PC-3 (cell line): ENCODE measurements at regions not wholly inside any gene's neighbourhood (a gene's known extent, or its start where the extent isn't known, plus 50 kb on each side); places are given as distances from the start of the nearest gene placed in this dataset.
A peak's percentile ranks its signal among the peaks of the same experiment; 100 is the strongest.

ENCODE experiments used
- ATAC-seq: fragments of 200-7000 bp; cut with Tn5 transposase; 2 replicates; pipeline ENCODE4 v1.9.1; 2020; ENCODE audit warnings: mild to moderate bottlenecking, moderate library complexity
- BruUV-seq: library from RNA; stranded (reverse); fragments of 400-500 nt; replicated peaks from 2 replicates; lab custom pipeline; 2021; lab: Mats Ljungman, UMichigan
- CTCF ChIA-PET: fragments of 300-600 bp; sonication (Branson Sonifier 250); formaldehyde crosslinking; loops from one replicate; lab custom pipeline; 2022; ENCODE audit warnings: antibody characterized with exemption; lab: Charles Lee
- POLR2A ChIA-PET: fragments of 300-600 bp; sonication (Branson Sonifier 250); formaldehyde crosslinking; loops from one replicate; lab custom pipeline; 2022; ENCODE audit warnings: antibody characterized with exemption; ENCODE audit not compliant: unreplicated experiment; lab: Charles Lee
- DNase-seq: peaks from one replicate; pipeline ENCODE4 v3.0.0-alpha.2; 2015
- H2AFZ ChIP-seq: fragments of 300-600 bp; sonication (generic); 2 replicates; pipeline ENCODE4 v1.6.0; 2016; ENCODE audit warnings: antibody characterized with exemption, low read length
- H3F3A ChIP-seq: fragments of 300-600 bp; sonication (generic); one replicate; pipeline ENCODE4 v1.6.0; 2017; ENCODE audit warnings: antibody characterized with exemption, low read length, control low read depth, mild to moderate bottlenecking; ENCODE audit not compliant: unreplicated experiment
- H3K27ac ChIP-seq: fragments of 300-600 bp; sonication (generic); 2 replicates; pipeline ENCODE4 v1.5.1; 2016; ENCODE audit warnings: mild to moderate bottlenecking, low read length
- H3K27me3 ChIP-seq: fragments of 300-600 bp; sonication (generic); 2 replicates; pipeline ENCODE4 v1.6.1; 2016; ENCODE audit warnings: low read length, mixed read lengths
- H3K36me3 ChIP-seq: fragments of 300-600 bp; sonication (generic); 2 replicates; pipeline ENCODE4 v1.6.1; 2016; ENCODE audit warnings: low read depth, mixed run types, low read length, mixed read lengths
- H3K4me1 ChIP-seq: fragments of 300-600 bp; sonication (generic); 2 replicates; pipeline ENCODE4 v1.5.1; 2016; ENCODE audit warnings: low read length; ENCODE audit not compliant: insufficient read depth
- H3K4me2 ChIP-seq: fragments of 300-600 bp; sonication (generic); 2 replicates; pipeline ENCODE4 v1.6.0; 2016; ENCODE audit warnings: low read length
- H3K4me3 ChIP-seq: fragments of 300-600 bp; sonication (generic); 2 replicates; pipeline ENCODE4 v1.5.1; 2016; ENCODE audit warnings: mild to moderate bottlenecking, low read length, mixed read lengths
- H3K79me2 ChIP-seq: fragments of 300-600 bp; sonication (generic); 2 replicates; pipeline ENCODE4 v1.6.1; 2017; ENCODE audit warnings: low read length, mixed read lengths
- H3K9ac ChIP-seq: fragments of 300-600 bp; sonication (generic); 2 replicates; pipeline ENCODE4 v1.6.0; 2016; ENCODE audit warnings: mild to moderate bottlenecking, low read length
- H3K9me2 ChIP-seq: fragments of 300-600 bp; sonication (generic); replicated peaks from 2 replicates; pipeline ENCODE4 v1.6.1; 2016; ENCODE audit warnings: mixed run types, low read length, mixed read lengths
- H3K9me3 ChIP-seq: fragments of 300-600 bp; sonication (generic); 2 replicates; pipeline ENCODE4 v1.6.1; 2016; ENCODE audit warnings: low read length, mixed read lengths
- H4K20me1 ChIP-seq: fragments of 300-600 bp; sonication (generic); 2 replicates; pipeline ENCODE4 v1.6.1; 2016; ENCODE audit warnings: low read length, mixed read lengths
- CTCF ChIP-seq: fragments of 300-600 bp; sonication (generic); conservative IDR thresholded peaks from 2 replicates; pipeline ENCODE4 v1.5.1; 2017; ENCODE audit warnings: antibody characterized with exemption, low read depth, mild to moderate bottlenecking, low read length
- EZH2 ChIP-seq: fragments of 300-600 bp; sonication (generic); IDR thresholded peaks from one replicate; pipeline ENCODE4 v1.6.1; 2017; ENCODE audit warnings: antibody characterized with exemption, mild to moderate bottlenecking, low read length; ENCODE audit not compliant: unreplicated experiment
- EZH2phosphoT487 ChIP-seq: fragments of 300-600 bp; sonication (generic); IDR thresholded peaks from 2 replicates; pipeline ENCODE4 v1.6.1; 2018; ENCODE audit warnings: mild to moderate bottlenecking, antibody characterized with exemption, low read length, borderline replicate concordance
- intact Hi-C: fragments of 100-400 bp; cut with micrococcal nuclease; formaldehyde crosslinking; loops from 2 replicates; pipeline ENCODE4 v1.9.0; 2023

GRCh38 chr2:856041-856440 lies 94.6 kb upstream of the SNTG2 start:
- ATAC-seq (no peak), DNase-seq (no peak)
- ChIA-PET POLR2A (no interaction called here), CTCF (no interaction called here)
- Histone ChIP-seq H3K4me1 (no peaks in the 10 kb centered on the region), H3K9ac (no peak overlapping the region), H3K27me3 (peaks cover 11% of the 10 kb centered on the region; the same call in 1 of the 2 replicates), H4K20me1 (no peaks in the 10 kb centered on the region), H3K36me3 (no peaks in the 10 kb centered on the region), H3K4me2 (no peak overlapping the region), H3K9me2 (no peaks in the 10 kb centered on the region), H3K79me2 (no peaks in the 10 kb centered on the region), H3F3A (no peaks in the 10 kb centered on the region), H3K4me3 (no peak overlapping the region), H3K27ac (no peak overlapping the region), H2AFZ (no peak overlapping the region), H3K9me3 (no peaks in the 10 kb centered on the region)
- TF ChIP-seq CTCF (no peak), EZH2 (no peak), EZH2phosphoT487 (no peak)
- no TSS peak for BruUV-seq
- intact Hi-C loops: no loop called here

GRCh38 chr2:855177-855576 lies 95.5 kb upstream of the SNTG2 start:
- BruUV-seq: no TSS peak
- DNase-seq (peak; percentile 28), ATAC-seq (no peak)
- Histone ChIP-seq H3K9me2 (no peaks in the 10 kb centered on the region), H3K4me2 (no peak overlapping the region), H3F3A (no peaks in the 10 kb centered on the region), H3K9me3 (no peaks in the 10 kb centered on the region), H3K79me2 (no peaks in the 10 kb centered on the region), H4K20me1 (no peaks in the 10 kb centered on the region), H3K27me3 (peaks cover 11% of the 10 kb centered on the region; the same call in 1 of the 2 replicates), H3K4me3 (no peak overlapping the region), H2AFZ (no peak overlapping the region), H3K4me1 (no peaks in the 10 kb centered on the region), H3K9ac (no peak overlapping the region), H3K36me3 (no peaks in the 10 kb centered on the region), H3K27ac (no peak overlapping the region)
- TF ChIP-seq CTCF: no peak
- no peak for TF ChIP-seq EZH2phosphoT487
- TF ChIP-seq EZH2: no peak
- ChIA-PET POLR2A (no interaction called here), CTCF (interaction anchor here (0.6 kb wide), 1 partner anchor 684 kb away, joined by 7 read pairs; no protein-coding TSS in a partner anchor)
- intact Hi-C loops: no loop called here

- ATAC-seq (peak; percentile 42; the same call in 1 of the 2 replicates), DNase-seq (peak; percentile 53)
- BruUV-seq: no TSS peak
- H3K36me3 ChIP-seq: no peaks in the 10 kb centered on the region
- intact Hi-C loops: loop anchor here (1.0 kb wide), 1 partner anchor 692 kb away; no protein-coding TSS in a partner anchor
- H3K9me2 ChIP-seq: no peaks in the 10 kb centered on the region
- POLR2A ChIA-PET: no interaction called here
- no peaks in the 10 kb centered on the region for H3F3A ChIP-seq
- no peaks in the 10 kb centered on the region for H3K9me3 ChIP-seq
- no peak for TF ChIP-seq EZH2
- TF ChIP-seq CTCF: peak; percentile 80
- H3K79me2 ChIP-seq: no peaks in the 10 kb centered on the region
- no peaks in the 10 kb centered on the region for H3K4me1 ChIP-seq
- no peak overlapping the region for H3K4me3 ChIP-seq
- CTCF ChIA-PET: interaction anchor here (0.6 kb wide), 1 partner anchor 685 kb away, joined by 7 read pairs; no protein-coding TSS in a partner anchor
- no peak overlapping the region for H3K4me2 ChIP-seq
- H3K27ac ChIP-seq: no peak overlapping the region
- no peak overlapping the region for H3K9ac ChIP-seq
- H2AFZ ChIP-seq: no peak overlapping the region
- peaks cover 11% of the 10 kb centered on the region; the same call in 1 of the 2 replicates for H3K27me3 ChIP-seq
- no peaks in the 10 kb centered on the region for H4K20me1 ChIP-seq
Measured at GRCh38 chr2:854460-854859, 96.2 kb upstream of the SNTG2 start.
